ENCODE measurements at regions not wholly inside any gene's neighbourhood (a gene's known extent, or its start where the extent isn't known, plus 50 kb on each side); places are given as distances from the start of the nearest gene placed in this dataset.

- H3K27me3 ChIP-seq (ENCODE audit: control insufficient read depth, insufficient read depth, low read length), result no peaks in the 10 kb centered on the region
- no peak overlapping the region for H3K14ac ChIP-seq (replicated peaks; ENCODE audit: low read depth, low read length)
- peak overlapping the region; percentile 6 for H2AK9ac ChIP-seq (replicated peaks; ENCODE audit: low read depth, low read length, poor library complexity)
- DNase-seq (no peak), ATAC-seq (ENCODE audit: low read depth) (no peak)
- no peaks in the 10 kb centered on the region for H3K36me3 ChIP-seq (ENCODE audit: control insufficient read depth, insufficient read depth, low read length)
- no peaks in the 10 kb centered on the region for H4K20me1 ChIP-seq (ENCODE audit: insufficient read depth, low read length)
- intact Hi-C loops (cut with micrococcal nuclease) (no loop called here), in situ Hi-C loops (cut with MboI; ENCODE audit: low sequenced_read_pairs) (no loop called here), dilution Hi-C loops (cut with HindIII; ENCODE audit: low sequenced_read_pairs, unreplicated experiment) (no loop called here)
- peak overlapping the region; percentile 24; the same call in 1 of the 2 replicates for H2BK120ac ChIP-seq (ENCODE audit: low read depth, low read length)
- 0 out of 4 replicates have a peak overlapping the region, but pooled peaks of 1 of the 2 experiments have one; percentile 43 for H4K8ac ChIP-seq (ENCODE audit: low read depth in 2 of 2, low read length in 2 of 2)
- H3K9ac ChIP-seq (ENCODE audit: low read depth, low read length), result no peak overlapping the region
- TF ChIP-seq ELK1 (IDR thresholded peaks at IDR 0.05; ENCODE audit: borderline replicate concordance, low read depth, low read length), result no peak
- H2AK5ac ChIP-seq (ENCODE audit: low read depth, low read length), result peak overlapping the region; percentile 4; the same call in 1 of the 2 replicates
- H3K9me3 ChIP-seq (ENCODE audit: control insufficient read depth, insufficient read depth, low read length), result no peaks in the 10 kb centered on the region
- H2AFZ ChIP-seq (replicated peaks; ENCODE audit: low read length, poor library complexity), result peak overlapping the region; percentile 4
- no peak overlapping the region for H3K27ac ChIP-seq (ENCODE audit: insufficient read depth, low read length)
- no peak overlapping the region; the same call in 1 of the 2 replicates for H4K91ac ChIP-seq (ENCODE audit: insufficient read depth, low read depth, low read length)
- H3K56ac ChIP-seq (ENCODE audit: extremely low read depth, insufficient read depth, low read length), result no peak overlapping the region
- H3K4me3 ChIP-seq (ENCODE audit: insufficient read depth, low read depth, low read length), result no peak overlapping the region
- H3K4me1 ChIP-seq (ENCODE audit: control insufficient read depth, insufficient read depth, low read length), result peaks cover 4% of the 10 kb centered on the region
- H2BK20ac ChIP-seq (ENCODE audit: low read depth, low read length), result no peak overlapping the region
- no peaks in the 10 kb centered on the region for H3K9me1 ChIP-seq (ENCODE audit: insufficient read depth, low read length)
- no peak overlapping the region for H3K4me2 ChIP-seq (ENCODE audit: low read depth, low read length)
- H4K5ac ChIP-seq (ENCODE audit: low read depth, low read length), result peak overlapping the region; percentile 84
- H2BK15ac ChIP-seq (ENCODE audit: low read depth, low read length), result no peak overlapping the region
- no peak overlapping the region for H3K4ac ChIP-seq (ENCODE audit: low read depth, low read length)
- H3K18ac ChIP-seq (ENCODE audit: low read depth, low read length), result no peak overlapping the region
- peak overlapping the region; percentile 15 for H2BK5ac ChIP-seq (ENCODE audit: low read depth, low read length, poor library complexity, severe bottlenecking)
- ChIA-PET POLR2A (ENCODE audit: unreplicated experiment) (no interaction called here), CTCF (interaction anchor here (1.1 kb wide), 1 partner anchor 14 kb away, joined by 3 read pairs; no protein-coding TSS in a partner anchor)
- no TSS peak for BruUV-seq (replicated peaks)
- H3K79me1 ChIP-seq (ENCODE audit: low read depth in 1 of 2, low read length in 2 of 2), result no peaks in the 10 kb centered on the region
- no peak overlapping the region for H3K23ac ChIP-seq (ENCODE audit: low read depth, low read length)
- 75% methylated on average over 2 of the region's 5 CpGs; no CpG with 5 or more reads in 1 of the 2 experiments for WGBS, 2 experiments (ENCODE audit: extremely low coverage in 2 of 2, insufficient read length in 1 of 2)
These were observed 245.6 kb upstream of the FERD3L start for GRCh38 chr7:19390795-19391194.
